ENCODE measurements at regions not wholly inside any gene's neighbourhood (a gene's known extent, or its start where the extent isn't known, plus 50 kb on each side); places are given as distances from the start of the nearest gene placed in this dataset.
"Not testable (repeated sequence)": the region's sequence is repeated elsewhere in the genome, so short reads cannot be mapped to it uniquely, and the experiment has no call there.

- H3K9me2 ChIP-seq (ENCODE audit: low read depth, low read length), result no peaks in the 10 kb centered on the region
- peaks cover 23% of the 10 kb centered on the region; the same call in 1 of the 2 replicates for H3K9me3 ChIP-seq (ENCODE audit: low read length)
- no peaks in the 10 kb centered on the region; the same call in 1 of the 2 replicates for H3K36me3 ChIP-seq (ENCODE audit: insufficient read depth, low read length)
- H3K4me3 ChIP-seq (ENCODE audit: low read depth, low read length, poor library complexity, severe bottlenecking), result no peak overlapping the region
- H3K27ac ChIP-seq (ENCODE audit: low read depth, low read length, poor library complexity, severe bottlenecking), result no peak overlapping the region
- no peaks in the 10 kb centered on the region for H3K27me3 ChIP-seq (ENCODE audit: insufficient read depth, low read length)
- H3K79me2 ChIP-seq (ENCODE audit: insufficient read depth, low read length), result no peaks in the 10 kb centered on the region
- no peak overlapping the region for H2AFZ ChIP-seq (ENCODE audit: low read length)
- TF ChIP-seq CTCF (IDR thresholded peaks at IDR 0.05; ENCODE audit: low read length) (no peak), EZH2 (IDR thresholded peaks at IDR 0.05; ENCODE audit: borderline replicate concordance, low read length) (no peak)
- H3K4me1 ChIP-seq (ENCODE audit: insufficient read depth, low read length, severe bottlenecking), result no peaks in the 10 kb centered on the region
- no peaks in the 10 kb centered on the region for H4K20me1 ChIP-seq (ENCODE audit: insufficient read depth, low read length)
- no peaks in the 10 kb centered on the region for H3F3A ChIP-seq (ENCODE audit: insufficient read depth, low read length)
- H3K4me2 ChIP-seq (ENCODE audit: low read length), result no peak overlapping the region
- no peak overlapping the region for H3K9ac ChIP-seq (ENCODE audit: low read length)
Measured at GRCh38 chr6:125453516-125453915, 151.7 kb upstream of the HDDC2 start.

- Histone ChIP-seq H3K27me3 (ENCODE audit: insufficient read depth, low read length) (no peaks in the 10 kb centered on the region), H3K4me1 (ENCODE audit: insufficient read depth, low read length, severe bottlenecking) (no peaks in the 10 kb centered on the region), H3K4me3 (ENCODE audit: low read depth, low read length, poor library complexity, severe bottlenecking) (no peak overlapping the region), H3K79me2 (ENCODE audit: insufficient read depth, low read length) (no peaks in the 10 kb centered on the region), H3K9me2 (ENCODE audit: low read depth, low read length) (no peaks in the 10 kb centered on the region), H3K9me3 (ENCODE audit: low read length) (peaks cover 23% of the 10 kb centered on the region; the same call in 1 of the 2 replicates), H3K4me2 (ENCODE audit: low read length) (no peak overlapping the region), H3K27ac (ENCODE audit: low read depth, low read length, poor library complexity, severe bottlenecking) (no peak overlapping the region), H4K20me1 (ENCODE audit: insufficient read depth, low read length) (no peaks in the 10 kb centered on the region), H3K36me3 (ENCODE audit: insufficient read depth, low read length) (no peaks in the 10 kb centered on the region; the same call in 1 of the 2 replicates), H3K9ac (ENCODE audit: low read length) (no peak overlapping the region), H3F3A (ENCODE audit: insufficient read depth, low read length) (no peaks in the 10 kb centered on the region), H2AFZ (ENCODE audit: low read length) (no peak overlapping the region)
- TF ChIP-seq EZH2 (IDR thresholded peaks at IDR 0.05; ENCODE audit: borderline replicate concordance, low read length) (no peak), CTCF (IDR thresholded peaks at IDR 0.05; ENCODE audit: low read length) (no peak)
Measured at GRCh38 chr6:125454351-125454750, 152.6 kb upstream of the HDDC2 start.

GRCh38 chr6:125458493-125458892 is 156.7 kb upstream of the HDDC2 start:
- H3K4me3 ChIP-seq (ENCODE audit: low read depth, low read length, poor library complexity, severe bottlenecking); H2AFZ ChIP-seq (ENCODE audit: low read length); H3K9me2 ChIP-seq (ENCODE audit: low read depth, low read length); H3K27ac ChIP-seq (ENCODE audit: low read depth, low read length, poor library complexity, severe bottlenecking); H3K9ac ChIP-seq (ENCODE audit: low read length); H3K4me2 ChIP-seq (ENCODE audit: low read length); H3K36me3 ChIP-seq (ENCODE audit: insufficient read depth, low read length); H4K20me1 ChIP-seq (ENCODE audit: insufficient read depth, low read length); H3F3A ChIP-seq (ENCODE audit: insufficient read depth, low read length); H3K4me1 ChIP-seq (ENCODE audit: insufficient read depth, low read length, severe bottlenecking); H3K27me3 ChIP-seq (ENCODE audit: insufficient read depth, low read length); H3K79me2 ChIP-seq (ENCODE audit: insufficient read depth, low read length): not testable (repeated sequence)
- H3K9me3 ChIP-seq (ENCODE audit: low read length), result peaks cover 13% of the 10 kb centered on the region; the same call in 1 of the 2 replicates

- H3K79me2 ChIP-seq (ENCODE audit: insufficient read depth, low read length); H3K27ac ChIP-seq (ENCODE audit: low read depth, low read length, poor library complexity, severe bottlenecking); H3K4me2 ChIP-seq (ENCODE audit: low read length); H3K27me3 ChIP-seq (ENCODE audit: insufficient read depth, low read length); H3K9me3 ChIP-seq (ENCODE audit: low read length); H3K36me3 ChIP-seq (ENCODE audit: insufficient read depth, low read length); H2AFZ ChIP-seq (ENCODE audit: low read length); H3K9me2 ChIP-seq (ENCODE audit: low read depth, low read length); H3F3A ChIP-seq (ENCODE audit: insufficient read depth, low read length); H3K9ac ChIP-seq (ENCODE audit: low read length); H4K20me1 ChIP-seq (ENCODE audit: insufficient read depth, low read length); H3K4me3 ChIP-seq (ENCODE audit: low read depth, low read length, poor library complexity, severe bottlenecking): not testable (repeated sequence)
- H3K4me1 ChIP-seq (ENCODE audit: insufficient read depth, low read length, severe bottlenecking), result peaks cover 19% of the 10 kb centered on the region
Measured at GRCh38 chr6:125465332-125465731, 163.6 kb upstream of the HDDC2 start.

Measured in OCI-LY1 (cell line).